CD4-positive, alpha-beta T cell (primary cell): ENCODE measurements at regions not wholly inside any gene's neighbourhood (a gene's known extent, or its start where the extent isn't known, plus 50 kb on each side); places are given as distances from the start of the nearest gene placed in this dataset.

ENCODE experiments used
- ATAC-seq: fragments of 200-7000 bp; cut with Tn5 transposase; one replicate; pipeline ENCODE4 v1.10.0; 2022; ENCODE audit warnings: mild to moderate bottlenecking; ENCODE audit not compliant: poor library complexity
- CTCF ChIA-PET: fragments of 350-600 bp; sonication (Branson Sonifier 250); formaldehyde crosslinking; loops from one replicate; lab custom pipeline; 2021; ENCODE audit warnings: antibody characterized with exemption, inconsistent platforms; lab: Charles Lee
- POLR2A ChIA-PET: fragments of 350-600 bp; sonication (Branson Sonifier 250); formaldehyde crosslinking; loops from one replicate; lab custom pipeline; 2021; ENCODE audit warnings: antibody characterized with exemption, inconsistent platforms; lab: Charles Lee
- DNase-seq, 14 experiments: peaks; one replicate each; pipeline ENCODE4 v3.0.0-alpha.2; 2013 to 2020; ENCODE audit warnings: mixed read lengths in 2 of 14
- H3K27ac ChIP-seq, 2 donors: one replicate each; pipeline versions ENCODE4 v1.5.1 to v1.7.0; 2013; ENCODE audit warnings: low read length in 2 of 2, low read depth in 1 of 2, mild to moderate bottlenecking in 1 of 2
- H3K27me3 ChIP-seq, 2 experiments: 1 replicate in 1 of 2; 2 replicates in 1 of 2; pipeline versions ENCODE4 v1.6.1 to v1.7.0; 2013; ENCODE audit warnings: low read length in 2 of 2, control low read depth in 1 of 2, mild to moderate bottlenecking in 1 of 2, moderate library complexity in 1 of 2; ENCODE audit not compliant: insufficient read depth in 2 of 2, control insufficient read depth in 1 of 2
- H3K36me3 ChIP-seq: one replicate; pipeline ENCODE4 v1.6.1; 2013; ENCODE audit warnings: low read length, control low read depth; ENCODE audit not compliant: insufficient read depth
- H3K4me1 ChIP-seq: one replicate; pipeline ENCODE4 v1.6.1; 2013; ENCODE audit warnings: low read length, control low read depth; ENCODE audit not compliant: insufficient read depth
- H3K4me3 ChIP-seq: one replicate; pipeline ENCODE4 v1.5.1; 2013; ENCODE audit warnings: mild to moderate bottlenecking, low read length, moderate library complexity
- H3K9me3 ChIP-seq, 2 experiments: 1 replicate in 1 of 2; 2 replicates in 1 of 2; pipeline versions ENCODE4 v1.6.1 to v1.7.0; 2013; ENCODE audit warnings: low read length in 2 of 2, mild to moderate bottlenecking in 2 of 2, control low read depth in 1 of 2, moderate library complexity in 1 of 2; ENCODE audit not compliant: control insufficient read depth in 1 of 2, insufficient read depth in 1 of 2
- H3K27ac Mint-ChIP-seq: one replicate; pipeline ENCODE4 v1.8.0; 2020; ENCODE audit warnings: mixed read lengths
- H3K27me3 Mint-ChIP-seq: one replicate; pipeline ENCODE4 v1.8.0; 2021; ENCODE audit warnings: mixed read lengths
- H3K36me3 Mint-ChIP-seq: one replicate; pipeline ENCODE4 v1.8.0; 2021; ENCODE audit warnings: low read depth, mixed read lengths
- H3K4me1 Mint-ChIP-seq: one replicate; pipeline ENCODE4 v1.8.0; 2021; ENCODE audit warnings: low read depth, mixed read lengths
- H3K4me3 Mint-ChIP-seq: one replicate; pipeline ENCODE4 v1.8.0; 2020; ENCODE audit warnings: mild to moderate bottlenecking, mixed read lengths
- H3K9me3 Mint-ChIP-seq: one replicate; pipeline ENCODE4 v1.8.0; 2020; ENCODE audit warnings: mixed read lengths
- intact Hi-C, 2 experiments: fragments of 100-400 bp; cut with DNase I in 1 of 2; cut with micrococcal nuclease in 1 of 2; formaldehyde crosslinking; loops; one replicate each; pipeline versions ENCODE4 v1.15.1 to v1.9.0; 2023 to 2025; cut with DNase I, micrococcal nuclease
- TF ChIP-seq, protein P1 (sequence below): fragments of 200-600 bp; IDR thresholded peaks from one replicate; pipeline ENCODE4 v1.8.0; 2022; ENCODE audit warnings: antibody characterized with exemption, mild to moderate bottlenecking

DNA sequence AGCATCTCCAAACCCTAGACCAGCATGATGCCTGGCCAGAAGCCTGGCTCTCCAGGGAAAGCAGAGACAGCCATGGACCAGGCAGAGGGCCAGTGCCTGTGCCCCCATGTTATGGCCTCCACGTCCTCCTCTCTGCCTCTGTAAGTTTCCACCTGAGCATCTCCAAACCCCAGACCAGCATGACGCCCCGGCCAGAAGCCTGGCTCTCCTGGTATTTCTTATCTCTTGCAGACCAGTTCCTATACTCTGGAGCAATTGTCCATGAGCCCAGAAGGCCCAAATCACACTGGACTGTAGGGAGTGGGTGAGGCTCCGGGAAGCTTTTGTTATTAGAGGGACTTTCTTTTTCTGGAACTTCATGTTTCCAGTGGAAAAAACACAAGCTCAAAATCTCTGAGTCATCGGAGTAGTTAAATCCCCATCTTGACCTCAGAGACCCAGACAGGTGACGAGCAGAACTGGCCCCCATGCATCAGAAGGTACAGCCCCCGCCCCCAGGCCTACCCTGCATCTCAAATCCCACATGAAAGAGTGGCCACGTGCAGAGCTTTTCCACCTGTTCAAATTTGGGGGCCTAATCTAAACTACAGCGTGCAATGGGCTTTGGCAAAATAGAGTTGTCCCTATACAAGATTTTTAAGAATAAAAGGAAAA is 110.2 kb upstream of the FOXQ1 start:
- CTCF ChIA-PET, result no interaction called here
- POLR2A ChIA-PET, result no interaction called here

DNA sequence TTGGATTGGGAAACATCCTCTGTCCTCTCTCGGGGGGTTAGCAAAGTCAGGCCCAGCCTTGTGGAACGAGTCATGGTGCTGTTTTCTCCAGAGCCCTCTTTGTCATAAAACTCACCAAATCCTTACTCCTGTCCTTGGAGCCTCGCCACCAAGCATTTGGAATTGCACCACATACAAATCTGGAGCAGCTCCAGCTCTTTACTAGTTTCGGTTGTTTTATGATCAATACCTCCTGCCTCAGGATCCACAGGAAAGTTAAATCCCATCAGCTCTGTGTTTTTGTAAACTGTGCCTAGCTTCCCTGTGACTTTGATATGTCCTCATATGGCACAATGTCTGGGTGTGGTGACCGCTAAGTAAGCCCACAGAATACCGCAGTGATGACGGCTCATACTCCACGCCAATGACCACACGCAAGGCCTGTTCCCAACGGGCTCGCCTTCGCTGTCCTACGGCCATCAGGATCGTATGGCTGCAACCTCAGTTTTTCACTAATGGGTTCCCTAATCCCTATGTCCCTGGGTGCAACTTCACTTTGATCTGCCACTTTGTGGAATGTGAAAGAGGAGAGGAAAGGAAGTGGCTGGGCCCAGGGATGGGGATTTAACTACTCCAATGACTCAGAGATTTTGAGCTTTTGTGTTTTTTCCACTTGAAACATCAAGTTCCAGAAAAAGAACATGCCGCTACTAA is 111.3 kb upstream of the FOXQ1 start:
- ATAC-seq (no peak), DNase-seq (no peak)
- Histone ChIP-seq H3K27me3 (no peaks in the 10 kb centered on the region), H3K4me1 (no peaks in the 10 kb centered on the region), H3K4me3 (no peak overlapping the region), H3K9me3 (peaks cover under 1 to 6% of the 10 kb centered on the region in 2 experiments), H3K27ac (no peak overlapping the region), H3K36me3 (no peaks in the 10 kb centered on the region)
- Mint-ChIP-seq H3K36me3 (no peaks in the 10 kb centered on the region), H3K4me3 (no peak overlapping the region), H3K27me3 (peaks cover 45% of the 10 kb centered on the region), H3K9me3 (peaks cover 6% of the 10 kb centered on the region), H3K4me1 (peaks cover 8% of the 10 kb centered on the region), H3K27ac (no peak overlapping the region)
- intact Hi-C loops, result no loop called here
- ChIA-PET CTCF (no interaction called here), POLR2A (no interaction called here)
- TF ChIP-seq, protein P1, sequence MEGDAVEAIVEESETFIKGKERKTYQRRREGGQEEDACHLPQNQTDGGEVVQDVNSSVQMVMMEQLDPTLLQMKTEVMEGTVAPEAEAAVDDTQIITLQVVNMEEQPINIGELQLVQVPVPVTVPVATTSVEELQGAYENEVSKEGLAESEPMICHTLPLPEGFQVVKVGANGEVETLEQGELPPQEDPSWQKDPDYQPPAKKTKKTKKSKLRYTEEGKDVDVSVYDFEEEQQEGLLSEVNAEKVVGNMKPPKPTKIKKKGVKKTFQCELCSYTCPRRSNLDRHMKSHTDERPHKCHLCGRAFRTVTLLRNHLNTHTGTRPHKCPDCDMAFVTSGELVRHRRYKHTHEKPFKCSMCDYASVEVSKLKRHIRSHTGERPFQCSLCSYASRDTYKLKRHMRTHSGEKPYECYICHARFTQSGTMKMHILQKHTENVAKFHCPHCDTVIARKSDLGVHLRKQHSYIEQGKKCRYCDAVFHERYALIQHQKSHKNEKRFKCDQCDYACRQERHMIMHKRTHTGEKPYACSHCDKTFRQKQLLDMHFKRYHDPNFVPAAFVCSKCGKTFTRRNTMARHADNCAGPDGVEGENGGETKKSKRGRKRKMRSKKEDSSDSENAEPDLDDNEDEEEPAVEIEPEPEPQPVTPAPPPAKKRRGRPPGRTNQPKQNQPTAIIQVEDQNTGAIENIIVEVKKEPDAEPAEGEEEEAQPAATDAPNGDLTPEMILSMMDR, result no peak

More for the DNA sequence above, 110.2 kb upstream of the FOXQ1 start:
- Mint-ChIP-seq H3K36me3 (no peaks in the 10 kb centered on the region), H3K27me3 (peaks cover 48% of the 10 kb centered on the region), H3K27ac (no peak overlapping the region), H3K9me3 (no peaks in the 10 kb centered on the region), H3K4me3 (no peak overlapping the region), H3K4me1 (peaks cover 8% of the 10 kb centered on the region)
- Histone ChIP-seq H3K4me3 (no peak overlapping the region), H3K36me3 (no peaks in the 10 kb centered on the region), H3K27ac (no peak overlapping the region), H3K4me1 (no peaks in the 10 kb centered on the region), H3K9me3 (peaks cover 0 to 6% of the 10 kb centered on the region in 2 experiments), H3K27me3 (no peaks in the 10 kb centered on the region)
- no peak for DNase-seq
- intact Hi-C loops, result no loop called here
- ATAC-seq, result no peak
- TF ChIP-seq, protein P1, result no peak

DNA sequence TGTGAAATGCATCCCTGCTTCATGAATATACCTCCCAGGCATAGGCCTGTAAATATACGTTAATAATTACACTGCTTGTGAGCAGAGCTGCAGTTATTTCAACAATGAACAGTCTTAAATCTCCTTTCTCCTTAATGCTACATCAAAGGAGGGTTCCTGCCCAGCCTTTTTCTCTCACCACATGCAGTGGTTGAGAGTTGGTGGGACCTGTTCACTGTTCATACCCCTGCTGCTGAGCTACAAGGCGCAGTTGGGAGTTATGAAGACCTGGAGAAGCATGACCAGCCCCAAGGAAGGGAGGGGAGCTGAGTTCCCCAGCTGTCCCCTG is 111.9 kb upstream of the FOXQ1 start:
- ATAC-seq (no peak), DNase-seq (no peak)
- Mint-ChIP-seq H3K36me3 (no peaks in the 10 kb centered on the region), H3K9me3 (peaks cover 6% of the 10 kb centered on the region), H3K27ac (no peak overlapping the region), H3K27me3 (peaks cover 45% of the 10 kb centered on the region), H3K4me3 (no peak overlapping the region), H3K4me1 (peaks cover 8% of the 10 kb centered on the region)
- Histone ChIP-seq H3K27me3 (no peaks in the 10 kb centered on the region), H3K9me3 (peaks cover 5 to 6% of the 10 kb centered on the region in 2 experiments), H3K36me3 (no peaks in the 10 kb centered on the region), H3K27ac (no peak overlapping the region), H3K4me1 (no peaks in the 10 kb centered on the region), H3K4me3 (no peak overlapping the region)
- TF ChIP-seq, protein P1, result no peak
- ChIA-PET CTCF (no interaction called here), POLR2A (no interaction called here)
- intact Hi-C loops, result no loop called here
